Spleen (tissue), 11 donors: ENCODE measurements at regions not wholly inside any gene's neighbourhood (a gene's known extent, or its start where the extent isn't known, plus 50 kb on each side); places are given as distances from the start of the nearest gene placed in this dataset.

Experiments used
- DNase-seq: peaks from one replicate; pipeline ENCODE4 v3.0.0-alpha.2; 2020
- H3K27ac ChIP-seq, 8 donors: fragments of 200-600 bp; sonication (generic) in 7 of 8; 1 replicate in 4 of 8; 2 replicates in 4 of 8; pipeline versions ENCODE4 v1.5.0 to v1.8.0; 2016 to 2021; ENCODE audit warnings: inconsistent platforms in 4 of 8, mild to moderate bottlenecking in 4 of 8, moderate library complexity in 1 of 8
- H3K27me3 ChIP-seq, 7 donors: fragments of 200-600 bp; sonication (generic) in 6 of 7; replicated peaks in 1 of 7; 1 replicate in 4 of 7; 2 replicates in 3 of 7; pipeline versions ENCODE4 v1.5.0 to v1.8.0; 2016 to 2021; ENCODE audit warnings: inconsistent platforms in 3 of 7, mild to moderate bottlenecking in 1 of 7
- H3K36me3 ChIP-seq, 6 donors: fragments of 200-600 bp; sonication (generic) in 5 of 6; 1 replicate in 4 of 6; 2 replicates in 2 of 6; pipeline versions ENCODE4 v1.5.0 to v1.8.0; 2016 to 2021; ENCODE audit warnings: inconsistent platforms in 2 of 6
- H3K4me1 ChIP-seq, 6 donors: fragments of 200-600 bp; sonication (generic) in 5 of 6; 1 replicate in 3 of 6; 2 replicates in 3 of 6; pipeline versions ENCODE4 v1.5.0 to v1.8.0; 2016 to 2021; ENCODE audit warnings: inconsistent platforms in 3 of 6
- H3K4me3 ChIP-seq, 8 donors: fragments of 200-600 bp; sonication (generic) in 7 of 8; 1 replicate in 4 of 8; 2 replicates in 4 of 8; pipeline versions ENCODE4 v1.5.0 to v1.8.0; 2016 to 2021; ENCODE audit warnings: inconsistent platforms in 4 of 8, mild to moderate bottlenecking in 4 of 8, moderate library complexity in 2 of 8
- H3K9me3 ChIP-seq, 8 donors: fragments of 200-600 bp; sonication (generic) in 7 of 8; 1 replicate in 4 of 8; 2 replicates in 4 of 8; pipeline versions ENCODE4 v1.5.0 to v1.8.0; 2016 to 2021; ENCODE audit warnings: inconsistent platforms in 4 of 8
- CTCF ChIP-seq, 11 experiments: fragments of 200-600 bp in 7 of 11; fragments of 450-650 bp in 4 of 11; sonication (generic) in 4 of 11; IDR thresholded peaks in 8 of 11; conservative IDR thresholded peaks in 3 of 11; 1 replicate in 7 of 11; 2 replicates in 4 of 11; pipeline versions ENCODE4 v1.4.0 to v1.8.0; 2016 to 2021; ENCODE audit warnings: antibody characterized with exemption in 11 of 11, inconsistent platforms in 4 of 11, mild to moderate bottlenecking in 1 of 11
- POLR2A ChIP-seq, 3 donors: fragments of 450-650 bp; IDR thresholded peaks; one replicate each; pipeline ENCODE4 v1.5.1; 2017; ENCODE audit warnings: antibody characterized with exemption in 3 of 3, mild to moderate bottlenecking in 1 of 3
- POLR2AphosphoS5 ChIP-seq, 3 donors: sonication (generic); formaldehyde crosslinking; IDR thresholded peaks; one replicate each; pipeline ENCODE4 v1.5.1; 2017; ENCODE audit warnings: antibody characterized with exemption in 3 of 3
- WGBS, 5 donors: extraction: QIAGEN DNeasy Blood & Tissue Kit in 3 of 5; methylation state at CpG; one replicate each; pipeline versions ENCODE4 v1.1.5 to v1.1.7; 2013 to 2018; 5-methylcytosine and 5-hydroxymethylcytosine counted together
- intact Hi-C: fragments of 100-400 bp; cut with DNase I; formaldehyde crosslinking; loops from one replicate; pipeline ENCODE4 v1.15.0; 2023; ENCODE audit warnings: low total_unique reads
- donor health status: healthy with polysubstance abuse.
- donor health status: DM: no; HTN: no; CAD: no; lungs with moderate emphysema.
- donor health status: DM: no; HTN: no; CAD: no.
- donor health status: Bipolar disorder and iron deficiency.
- donor health status: healthy.
- donor health status: DM: no; HTN: no; CAD: no.
- donor health status: DM: yes; HTN: yes; CAD: no.

GRCh38 chr3:175913286-175913685, 1054.2 kb downstream of the NAALADL2 start:
- H3K9me3 ChIP-seq = peaks cover 0 to 17% (median 7%) of the 10 kb centered on the region in 8 donors
- H3K4me3 ChIP-seq = no peak overlapping the region
- no peak overlapping the region for H3K27ac ChIP-seq
- intact Hi-C loops = no loop called here
- H3K4me1 ChIP-seq = no peaks in the 10 kb centered on the region
- H3K27me3 ChIP-seq = no peaks in the 10 kb centered on the region
- no peak for DNase-seq
- H3K36me3 ChIP-seq = no peaks in the 10 kb centered on the region
- 63 to 81% (median 72%) methylated on average over 3 of the region's 3 CpGs for WGBS, 5 donors
- TF ChIP-seq POLR2AphosphoS5 (IDR thresholded peaks at IDR 0.05) (no peak), CTCF (IDR thresholded peaks at IDR 0.05 in 8 of 11, conservative IDR thresholded peaks at IDR 0.05 in 3 of 11) (no peak), POLR2A (IDR thresholded peaks at IDR 0.05) (no peak)

GRCh38 chr3:175911937-175912336, 1052.8 kb downstream of the NAALADL2 start:
- WGBS, 5 donors = 51 to 73% (median 61%) methylated on average over 1 of the region's 1 CpG
- Histone ChIP-seq H3K4me1 (no peaks in the 10 kb centered on the region), H3K27ac (no peak overlapping the region), H3K9me3 (peaks cover 0 to 20% (median 9%) of the 10 kb centered on the region in 8 donors), H3K27me3 (no peaks in the 10 kb centered on the region), H3K4me3 (no peak overlapping the region), H3K36me3 (no peaks in the 10 kb centered on the region)
- no peak for DNase-seq
- intact Hi-C loops = no loop called here
- TF ChIP-seq POLR2AphosphoS5 (IDR thresholded peaks at IDR 0.05) = no peak
- TF ChIP-seq POLR2A (IDR thresholded peaks at IDR 0.05) = no peak
- no peak for TF ChIP-seq CTCF (IDR thresholded peaks at IDR 0.05 in 8 of 11, conservative IDR thresholded peaks at IDR 0.05 in 3 of 11)

DNA sequence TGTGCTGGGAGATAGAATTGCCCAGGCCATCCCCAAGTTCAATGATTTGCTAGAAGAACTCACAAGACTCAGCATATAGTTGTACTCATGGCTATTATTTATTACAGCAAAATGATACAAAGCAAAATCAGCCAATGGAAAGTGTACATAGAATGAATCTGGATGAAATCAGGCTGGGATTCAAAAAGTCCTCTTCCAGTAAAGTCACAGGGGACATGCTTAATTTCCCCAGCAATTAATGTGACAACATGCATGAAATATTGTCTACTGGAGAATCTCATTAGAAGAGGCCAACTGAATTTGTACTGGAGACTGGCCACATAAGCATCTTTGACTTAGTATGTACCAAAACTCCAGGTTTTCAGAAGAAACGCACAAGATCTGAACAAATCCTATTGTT, 1043.1 kb downstream of the NAALADL2 start:
- no peak overlapping the region for H3K4me3 ChIP-seq
- H3K27ac ChIP-seq = no peak overlapping the region
- H3K36me3 ChIP-seq = no peaks in the 10 kb centered on the region
- H3K27me3 ChIP-seq = no peaks in the 10 kb centered on the region
- TF ChIP-seq POLR2AphosphoS5 (IDR thresholded peaks at IDR 0.05) (no peak), POLR2A (IDR thresholded peaks at IDR 0.05) (no peak), CTCF (IDR thresholded peaks at IDR 0.05 in 8 of 11, conservative IDR thresholded peaks at IDR 0.05 in 3 of 11) (no peak)
- no peak for DNase-seq
- intact Hi-C loops = no loop called here
- 90 to 97% (median 97%) methylated on average over 1 of the region's 1 CpG for WGBS, 5 donors
- H3K9me3 ChIP-seq = peaks cover 0 to 10% (median 0%) of the 10 kb centered on the region in 8 donors
- H3K4me1 ChIP-seq = no peaks in the 10 kb centered on the region

DNA sequence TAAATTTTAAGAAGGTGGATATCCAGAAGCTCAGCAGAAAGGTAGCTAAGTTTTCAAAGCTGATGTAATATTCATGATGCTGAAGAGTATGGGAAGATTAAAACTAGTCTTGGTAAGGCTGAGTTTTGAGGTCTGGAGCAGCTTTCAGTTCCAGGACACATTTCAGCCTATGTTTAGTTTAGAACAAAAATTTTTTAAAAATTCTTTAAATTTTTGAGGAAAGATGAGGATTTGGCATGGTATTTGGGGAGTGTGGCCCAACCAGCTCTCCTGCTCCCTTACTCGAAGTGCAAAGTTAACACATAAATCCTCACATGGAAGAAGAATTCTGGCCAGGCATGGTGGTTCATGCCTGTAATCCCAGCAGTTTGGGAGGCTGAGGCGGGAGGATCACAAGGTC, 1039.1 kb downstream of the NAALADL2 start:
- intact Hi-C loops = no loop called here
- H3K36me3 ChIP-seq = no peaks in the 10 kb centered on the region
- no peak for DNase-seq
- H3K9me3 ChIP-seq = peaks cover 0 to 16% (median 0%) of the 10 kb centered on the region in 8 donors
- no peak overlapping the region for H3K27ac ChIP-seq
- TF ChIP-seq POLR2AphosphoS5 (IDR thresholded peaks at IDR 0.05) (no peak), CTCF (IDR thresholded peaks at IDR 0.05 in 8 of 11, conservative IDR thresholded peaks at IDR 0.05 in 3 of 11) (no peak), POLR2A (IDR thresholded peaks at IDR 0.05) (no peak)
- 82 to 95% (median 93%) methylated on average over 2 of the region's 2 CpGs for WGBS, 5 donors
- no peaks in the 10 kb centered on the region for H3K27me3 ChIP-seq
- no peak overlapping the region for H3K4me3 ChIP-seq
- H3K4me1 ChIP-seq = no peaks in the 10 kb centered on the region
